Hindlimb muscle (tissue), 1 donor: ENCODE measurements at regions not wholly inside any gene's neighbourhood (a gene's known extent, or its start where the extent isn't known, plus 50 kb on each side); places are given as distances from the start of the nearest gene placed in this dataset.

Source experiments
- DNase-seq: peaks from one replicate; pipeline ENCODE4 v3.0.0-alpha.2; 2013

GRCh38 chr10:21169271-21169670, 272.2 kb upstream of the NEBL start:
- no peak for DNase-seq

- no peak for DNase-seq
Measured at GRCh38 chr10:21167288-21168010, 270.3 kb upstream of the NEBL start.

- no peak for DNase-seq
Measured at GRCh38 chr10:21166557-21167287, 269.6 kb upstream of the NEBL start.

GRCh38 chr10:21165489-21165888, 268.4 kb upstream of the NEBL start:
- DNase-seq = no peak

GRCh38 chr10:21164687-21165086, 267.6 kb upstream of the NEBL start:
- no peak for DNase-seq

GRCh38 chr10:21162948-21163347, 265.8 kb upstream of the NEBL start:
- no peak for DNase-seq

GRCh38 chr10:21161647-21162046, 264.5 kb upstream of the NEBL start:
- no peak for DNase-seq

GRCh38 chr10:21161090-21161625, 264.0 kb upstream of the NEBL start:
- DNase-seq = no peak

GRCh38 chr10:21160116-21160515, 263.0 kb upstream of the NEBL start:
- no peak for DNase-seq

GRCh38 chr10:21159669-21160068, 262.6 kb upstream of the NEBL start:
- DNase-seq = no peak

- DNase-seq = no peak
Measured at GRCh38 chr10:21158301-21158700, 261.2 kb upstream of the NEBL start.

GRCh38 chr10:21157664-21158063, 260.6 kb upstream of the NEBL start:
- DNase-seq = no peak

- no peak for DNase-seq
Measured at GRCh38 chr10:21150166-21150565, 253.1 kb upstream of the NEBL start.

GRCh38 chr10:21146436-21146789, 249.3 kb upstream of the NEBL start:
- DNase-seq = no peak

- no peak for DNase-seq
Measured at GRCh38 chr10:21145751-21146435, 248.8 kb upstream of the NEBL start.

- no peak for DNase-seq
Measured at GRCh38 chr10:21144047-21144446, 246.9 kb upstream of the NEBL start.

GRCh38 chr10:21141946-21142492, 244.9 kb upstream of the NEBL start:
- DNase-seq = no peak

- DNase-seq = no peak
Measured at GRCh38 chr10:21138769-21139340, 241.7 kb upstream of the NEBL start.

- DNase-seq = peak; percentile 56
Measured at GRCh38 chr10:21135023-21135931, 238.2 kb upstream of the NEBL start.

GRCh38 chr10:21134645-21135022, 237.5 kb upstream of the NEBL start:
- no peak for DNase-seq

- no peak for DNase-seq
Measured at GRCh38 chr10:21130683-21131442, 233.8 kb upstream of the NEBL start.
